WTC11 (cell line): ENCODE measurements at regions not wholly inside any gene's neighbourhood (a gene's known extent, or its start where the extent isn't known, plus 50 kb on each side); places are given as distances from the start of the nearest gene placed in this dataset.

Source experiments
- ATF3 ChIP-seq: sonication (generic); formaldehyde crosslinking; conservative IDR thresholded peaks from 2 replicates; pipeline ENCODE4 v1.8.1; 2022; ENCODE audit warnings: mild to moderate bottlenecking, missing genetic modification reagents
- FOXP4 ChIP-seq: sonication (generic); formaldehyde crosslinking; IDR thresholded peaks from 2 replicates; pipeline ENCODE4 v1.8.0; 2022; ENCODE audit warnings: mild to moderate bottlenecking, missing genetic modification reagents
- ZNF232 ChIP-seq: sonication (generic); formaldehyde crosslinking; IDR thresholded peaks from 2 replicates; pipeline ENCODE4 v1.8.0; 2022; ENCODE audit warnings: mild to moderate bottlenecking, missing genetic modification reagents

- TF ChIP-seq FOXP4 (CRISPR knock-in tag): no peak
- no peak for TF ChIP-seq ATF3
- TF ChIP-seq ZNF232 (CRISPR knock-in tag): no peak
Measured at GRCh38 chr2:216758256-216759155, 63.2 kb upstream of the IGFBP5 start.
